Hematopoietic multipotent progenitor cell treated with erythropoietin and hydrocortisone succinate and interleukin-3 and kit ligand, for 4 days (in vitro differentiated cells): ENCODE measurements at regions not wholly inside any gene's neighbourhood (a gene's known extent, or its start where the extent isn't known, plus 50 kb on each side); places are given as distances from the start of the nearest gene placed in this dataset.

Experiments
- DNase-seq: peaks from one replicate; pipeline ENCODE4 v3.0.0-alpha.2; 2015

DNA sequence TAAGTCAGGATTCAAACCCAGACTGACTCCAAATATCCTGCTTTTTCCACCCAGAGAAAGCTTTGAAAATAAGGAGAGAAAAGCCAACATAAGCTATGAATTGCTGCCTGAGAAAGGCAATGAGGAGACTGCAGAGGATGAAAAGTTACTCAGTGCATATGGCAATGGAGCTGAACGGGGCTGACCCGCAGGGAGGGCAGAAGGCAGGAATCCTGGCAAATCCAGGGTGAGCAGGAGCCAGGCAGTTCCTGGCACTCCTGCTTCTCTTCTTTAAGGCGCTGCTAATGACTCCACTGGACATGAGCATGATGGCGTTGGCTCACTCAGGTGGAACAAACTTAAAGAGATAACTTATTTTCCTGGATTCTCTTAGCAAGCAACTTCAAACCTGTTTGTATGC is 95.2 kb upstream of the TMCC3 start:
- no peak for DNase-seq

DNA sequence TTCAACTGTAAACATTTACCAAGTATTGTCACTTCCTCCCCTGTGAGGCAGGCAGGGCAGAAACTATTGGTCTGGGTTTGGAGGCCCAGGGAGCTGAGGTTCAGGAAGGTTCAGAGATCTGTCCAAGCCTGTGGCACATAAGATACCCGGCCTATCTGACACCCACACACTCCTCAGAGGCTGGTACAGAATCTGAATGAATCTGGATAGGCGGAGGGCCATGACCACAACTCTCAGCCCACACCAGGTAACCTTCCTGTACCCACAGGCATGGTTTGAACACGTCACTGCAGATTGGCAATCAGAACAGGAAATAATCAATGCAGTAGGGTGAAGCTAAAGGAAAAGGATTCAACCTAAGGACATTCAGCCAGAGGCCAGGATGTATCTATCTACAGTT is 92.8 kb upstream of the TMCC3 start:
- DNase-seq, result peak; percentile 9

DNA sequence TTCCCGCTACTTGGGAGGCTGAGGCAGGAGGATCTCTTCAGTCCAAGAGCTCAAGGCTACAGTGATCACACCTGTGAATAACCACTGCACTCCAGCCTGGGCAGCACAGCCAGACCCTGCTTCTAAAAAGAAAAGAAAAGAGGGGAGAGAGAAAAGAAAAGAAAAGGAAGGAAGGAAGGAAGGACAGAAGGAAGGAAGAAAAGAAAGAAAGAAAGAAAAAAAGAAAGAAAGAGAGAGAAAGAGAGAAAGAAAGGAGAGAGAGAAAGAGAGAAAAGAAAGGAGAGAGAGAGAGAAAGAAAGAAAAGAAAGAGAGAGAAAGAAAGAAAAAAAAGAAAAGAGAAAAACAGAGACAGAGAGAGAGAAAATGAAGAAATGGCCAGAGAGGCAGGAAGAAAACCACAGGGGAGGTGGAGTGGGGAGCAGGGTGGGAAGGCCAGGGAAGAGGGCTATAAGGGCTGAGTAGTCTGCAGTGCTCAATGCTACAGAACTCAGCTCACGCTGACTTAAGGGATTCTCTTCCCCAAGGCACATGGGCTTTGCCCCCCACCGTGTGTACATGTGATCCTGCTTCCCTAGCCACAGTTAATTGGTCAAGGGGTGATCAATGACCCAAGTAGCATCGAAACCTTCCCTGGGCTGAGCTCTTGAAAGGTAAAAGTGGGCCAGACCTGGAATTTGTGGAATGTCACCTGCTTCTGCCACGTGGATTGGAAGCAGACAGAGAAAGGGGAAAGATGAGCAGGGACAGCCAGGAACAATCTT is 90.4 kb upstream of the TMCC3 start:
- no peak for DNase-seq

DNA sequence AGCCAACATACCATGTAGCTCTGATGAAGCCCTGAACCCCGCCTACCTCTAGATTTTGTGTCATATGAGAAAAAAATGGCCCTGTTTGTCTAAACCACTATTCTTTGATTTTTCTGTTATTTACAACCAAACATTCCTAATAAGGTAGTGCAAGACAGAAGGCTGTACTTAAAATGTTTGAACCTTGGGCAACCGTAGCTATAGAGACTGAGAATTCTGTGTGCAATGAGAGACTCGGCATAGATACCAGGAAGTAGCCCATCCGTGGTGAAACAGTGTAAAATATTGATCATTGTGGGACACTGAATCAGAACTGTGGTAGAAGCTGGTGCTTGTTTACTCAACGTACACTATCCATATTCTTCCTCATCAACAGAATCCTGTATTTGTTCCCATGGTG is 86.5 kb upstream of the TMCC3 start:
- DNase-seq, result no peak

DNA sequence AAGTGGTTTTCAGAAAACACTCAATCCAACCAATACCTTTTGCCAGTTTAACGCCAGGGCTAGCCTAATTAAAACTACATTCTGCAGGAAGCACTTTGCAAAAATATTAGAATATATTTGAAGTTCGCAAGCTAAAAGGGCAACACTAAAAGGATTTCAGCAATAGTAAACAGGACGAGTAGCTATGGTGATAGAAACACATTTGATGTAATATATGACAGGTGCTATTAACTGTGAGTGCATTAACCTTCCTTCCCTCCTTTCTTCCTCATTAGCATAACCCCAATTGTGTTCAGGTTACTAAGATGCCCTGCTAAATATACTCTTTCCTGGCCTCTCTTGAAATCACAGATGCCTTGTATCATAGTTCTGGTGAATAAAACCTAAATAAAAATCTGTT is 85.6 kb upstream of the TMCC3 start:
- DNase-seq, result no peak

DNA sequence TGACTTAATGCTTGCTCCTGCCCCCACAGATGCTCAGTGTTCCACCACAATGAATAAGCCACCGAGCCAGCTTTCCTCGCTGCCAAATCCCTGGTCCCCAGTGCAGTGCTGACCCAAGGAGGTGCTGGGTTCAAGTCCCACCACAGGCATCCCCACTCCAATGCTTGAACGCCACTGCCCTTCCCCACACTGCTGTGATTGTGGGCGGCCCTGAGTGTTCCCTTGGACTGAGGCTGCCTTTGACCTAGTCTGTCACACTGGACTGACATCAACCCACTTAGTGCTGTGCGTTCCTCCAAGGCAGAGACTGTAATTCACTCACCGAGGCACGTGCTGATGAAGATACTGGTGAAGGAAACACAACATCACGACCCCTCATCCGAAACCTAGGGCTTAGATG is 83.4 kb upstream of the TMCC3 start:
- no peak for DNase-seq

DNA sequence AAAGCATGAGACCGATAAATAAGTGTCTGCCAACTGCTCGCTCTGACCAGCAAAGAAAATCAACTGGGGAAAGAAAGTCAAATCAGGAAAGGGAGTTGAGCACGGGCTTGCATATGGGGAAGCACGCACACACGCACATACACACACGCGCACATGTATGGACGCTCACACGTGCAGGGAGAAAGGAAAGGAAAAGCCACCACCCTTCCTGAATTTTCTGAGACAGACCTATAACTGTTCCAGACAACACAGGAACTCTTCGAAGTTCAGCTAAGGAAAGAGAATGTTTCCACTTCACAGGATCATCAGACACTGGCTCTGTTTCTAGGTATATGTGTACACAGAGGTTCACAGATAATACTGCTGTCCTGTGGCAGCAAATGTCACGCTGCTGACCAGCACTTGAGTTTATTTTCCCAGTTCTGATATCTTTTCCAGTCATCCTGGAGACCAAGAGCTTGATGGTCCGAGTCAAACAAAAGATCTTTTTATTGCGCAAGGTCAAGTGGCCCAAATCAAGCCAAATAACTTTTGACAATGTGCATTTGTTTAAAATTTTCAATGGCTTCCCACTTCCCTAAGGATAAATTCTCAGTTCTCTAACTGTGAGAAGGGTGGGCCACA is 82.1 kb upstream of the TMCC3 start:
- no peak for DNase-seq

DNA sequence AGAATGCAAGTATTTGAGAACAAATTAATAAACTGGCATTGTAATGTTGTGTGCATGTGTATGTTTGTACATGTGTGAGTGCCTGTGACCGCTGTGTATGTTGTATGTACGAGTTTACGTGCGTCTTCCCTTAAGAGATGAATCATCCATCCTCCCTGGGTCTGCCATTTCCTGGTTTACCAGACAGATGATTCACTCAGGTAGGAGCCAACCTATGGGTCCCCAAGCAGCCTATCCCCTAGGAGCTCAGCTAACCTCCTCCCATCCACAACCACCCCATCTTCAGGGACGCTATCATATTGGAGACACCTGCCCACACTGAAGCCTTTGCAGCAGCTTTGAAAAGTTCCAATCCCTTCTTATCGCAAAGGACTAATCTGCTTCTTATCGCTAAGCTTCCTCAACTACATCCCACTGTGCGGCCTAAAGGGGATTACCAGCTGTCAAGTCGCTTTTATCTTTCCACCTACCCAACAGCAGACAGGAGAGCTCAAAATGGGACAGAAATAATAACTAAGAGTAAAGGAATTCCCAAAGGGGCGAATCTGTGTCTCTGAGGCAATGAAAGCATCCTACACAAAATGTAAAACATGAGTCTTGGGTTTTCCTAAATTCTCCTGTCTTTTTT is 81.5 kb upstream of the TMCC3 start:
- DNase-seq, result no peak

DNA sequence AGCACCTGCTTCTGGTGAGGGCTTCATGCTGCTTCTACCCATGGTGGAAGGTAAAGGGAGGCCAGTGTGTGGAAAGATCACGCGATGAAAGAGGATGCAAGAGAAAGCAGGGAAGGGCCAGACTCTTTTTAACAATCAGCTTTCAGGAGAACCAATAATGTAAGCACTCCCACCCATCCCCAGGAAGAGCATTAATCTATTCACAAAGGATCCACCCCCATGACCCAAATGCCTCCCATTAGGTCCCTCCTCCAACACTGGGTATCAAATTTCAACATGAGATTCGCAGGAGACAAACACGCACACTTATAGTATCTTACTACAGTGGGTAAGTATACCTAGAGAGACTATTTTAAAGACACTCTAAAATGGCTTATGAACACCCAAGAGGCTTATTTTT is 80.5 kb upstream of the TMCC3 start:
- DNase-seq, result no peak

DNA sequence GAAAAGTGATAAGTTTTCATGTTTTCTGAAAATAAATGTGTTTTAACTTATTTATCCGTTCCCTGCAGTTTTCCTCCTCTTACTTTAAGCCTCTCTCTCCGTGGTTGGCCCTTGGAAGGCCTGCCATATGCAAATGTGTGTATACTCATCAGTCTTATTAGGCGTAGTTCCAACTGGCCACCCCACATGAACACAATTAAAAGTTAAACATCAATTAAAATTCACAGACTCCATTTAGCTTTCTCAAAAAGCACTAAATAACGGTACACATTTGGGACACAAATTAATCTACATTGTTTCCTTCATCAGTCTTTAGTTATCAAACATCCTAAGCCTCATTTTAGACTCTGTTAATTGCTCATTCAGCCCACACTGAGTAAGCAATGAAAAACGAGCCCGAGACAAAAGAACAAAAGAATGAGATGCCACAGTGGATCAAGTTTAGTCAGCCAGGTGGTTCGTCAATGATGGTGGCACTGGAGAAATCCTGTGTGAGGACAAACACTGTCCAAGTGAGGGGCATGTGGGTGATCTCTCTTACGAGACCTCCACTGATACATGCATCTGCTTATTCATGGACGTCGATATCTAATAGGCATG is 76.0 kb upstream of the TMCC3 start:
- DNase-seq, result no peak

DNA sequence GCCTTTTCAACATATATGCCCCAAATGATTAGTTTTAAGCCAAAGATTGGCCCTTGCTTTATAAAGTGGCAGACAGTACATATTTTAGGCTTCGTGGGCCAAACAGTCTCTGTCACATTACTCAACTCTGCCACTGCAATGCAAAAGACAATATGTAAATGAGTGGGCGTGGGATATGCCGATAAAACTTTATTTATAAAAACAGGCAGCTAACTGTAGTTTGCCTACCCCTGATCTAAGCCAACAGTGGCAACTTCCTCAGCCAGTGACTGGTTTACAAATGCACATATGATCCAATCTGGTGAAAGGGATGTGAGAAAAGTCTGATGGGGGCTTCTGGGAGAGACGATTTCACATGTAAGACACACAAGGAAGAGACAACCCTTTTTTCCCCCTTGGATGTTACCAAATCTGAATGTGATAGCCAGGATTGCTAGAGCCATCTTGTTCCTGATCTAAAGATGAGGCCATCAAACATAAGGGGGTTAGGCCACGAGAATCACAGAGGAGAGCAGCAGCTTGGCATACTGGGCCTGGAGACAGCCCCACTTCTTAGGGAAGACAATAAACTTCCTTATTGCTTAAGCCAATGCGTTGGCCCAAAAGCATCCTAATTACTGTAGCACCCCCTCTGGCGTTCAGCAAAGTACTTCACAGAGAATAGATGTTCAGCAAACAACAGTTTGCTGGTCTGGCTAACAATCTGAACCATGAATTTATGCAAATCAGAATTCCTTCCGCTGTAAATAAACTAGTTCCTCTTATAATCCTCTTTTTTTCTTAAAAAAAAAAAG is 75.2 kb upstream of the TMCC3 start:
- DNase-seq, result peak; percentile 75

DNA sequence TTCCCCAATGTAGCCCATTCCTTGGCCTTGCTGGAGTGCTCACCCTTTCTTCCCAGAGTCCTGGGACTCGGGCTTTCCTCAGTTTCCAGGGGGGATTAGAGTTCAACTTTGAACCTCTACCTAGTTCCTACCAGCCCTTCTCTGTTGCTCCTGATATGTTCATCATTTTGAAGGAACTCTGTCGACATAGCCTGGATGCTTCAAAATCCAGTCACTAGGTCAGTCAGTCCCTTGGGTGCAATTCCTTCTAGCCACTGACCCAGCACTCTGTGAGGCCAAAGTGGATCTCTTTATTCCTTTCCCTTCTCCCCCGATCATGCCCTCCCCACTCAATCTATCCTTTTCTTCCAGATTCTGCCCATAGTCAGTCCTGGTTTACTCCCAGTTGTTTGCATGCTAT is 72.3 kb upstream of the TMCC3 start:
- DNase-seq, result no peak

DNA sequence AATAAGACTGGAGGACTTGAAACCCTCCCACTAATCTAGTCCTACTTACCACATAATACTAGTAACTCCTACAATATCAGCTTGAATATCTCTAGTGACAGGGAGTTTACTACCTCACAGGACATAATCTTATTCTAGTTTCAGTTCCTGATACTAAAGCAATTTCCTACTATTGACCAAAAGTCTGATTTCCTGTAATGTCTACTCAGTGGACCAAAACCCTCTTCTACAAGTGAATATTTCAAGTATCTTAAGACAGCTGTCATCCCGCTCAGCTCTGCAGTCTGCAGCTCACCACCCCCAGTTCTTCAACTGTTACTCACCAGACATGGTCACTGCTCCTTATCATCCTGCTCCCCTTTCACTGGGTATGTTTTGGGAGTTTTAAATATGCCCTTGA is 70.8 kb upstream of the TMCC3 start:
- no peak for DNase-seq

DNA sequence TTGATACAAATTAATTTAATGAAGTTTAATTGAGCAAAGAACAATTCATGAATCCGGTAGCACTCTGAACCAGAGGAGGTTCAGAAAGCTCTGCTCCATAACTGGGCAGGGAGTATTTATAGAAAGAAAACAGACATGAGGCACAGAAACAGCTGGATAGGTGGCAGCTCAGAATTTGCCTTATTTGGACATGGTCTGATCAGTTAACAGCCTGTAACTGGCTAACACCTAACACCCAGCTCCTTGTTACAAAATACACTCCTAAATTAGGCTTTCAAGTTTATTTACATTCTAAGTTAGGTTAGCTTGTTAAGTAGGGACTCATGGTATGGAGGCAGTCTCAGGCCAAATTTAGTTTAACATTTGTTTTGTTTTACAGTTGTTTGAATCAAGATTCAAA is 67.8 kb upstream of the TMCC3 start:
- peak; percentile 37 for DNase-seq

DNA sequence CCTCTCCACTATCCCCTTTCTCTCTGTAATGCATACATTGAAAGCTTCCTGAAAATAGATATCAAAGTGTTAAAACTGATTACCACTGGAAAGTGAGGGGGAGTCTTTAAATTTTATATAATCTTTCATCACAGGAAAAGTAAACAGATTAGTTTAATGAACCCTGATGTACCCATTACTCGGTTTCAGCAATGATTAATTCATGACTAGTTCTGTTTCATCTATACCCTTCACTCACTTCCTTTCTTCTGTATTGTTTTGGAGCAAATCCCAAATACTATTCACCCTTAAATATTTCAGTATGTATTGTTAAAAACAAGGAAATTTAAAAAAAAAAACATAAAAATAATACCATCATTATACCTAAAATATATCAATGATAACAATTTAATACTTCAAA is 67.3 kb upstream of the TMCC3 start:
- no peak for DNase-seq

DNA sequence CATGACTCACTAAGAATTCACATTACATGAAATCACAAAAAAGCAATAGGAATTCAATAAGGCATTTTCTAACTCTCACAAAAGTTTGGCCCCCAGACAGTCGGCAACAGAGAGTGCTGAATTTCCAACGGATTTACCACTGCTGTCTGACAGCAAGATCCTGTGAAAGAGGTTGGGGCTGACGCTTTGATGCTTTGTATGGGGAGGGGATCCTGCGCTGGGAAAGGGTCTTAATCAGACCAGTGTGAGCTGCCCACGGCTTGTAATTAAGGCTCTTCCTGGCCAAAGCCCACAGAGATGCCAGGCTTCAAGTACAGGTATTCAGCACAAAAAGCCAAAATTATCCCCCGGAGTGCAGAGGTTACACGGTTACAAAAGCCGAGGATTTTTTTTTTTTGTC is 66.8 kb upstream of the TMCC3 start:
- no peak for DNase-seq

DNA sequence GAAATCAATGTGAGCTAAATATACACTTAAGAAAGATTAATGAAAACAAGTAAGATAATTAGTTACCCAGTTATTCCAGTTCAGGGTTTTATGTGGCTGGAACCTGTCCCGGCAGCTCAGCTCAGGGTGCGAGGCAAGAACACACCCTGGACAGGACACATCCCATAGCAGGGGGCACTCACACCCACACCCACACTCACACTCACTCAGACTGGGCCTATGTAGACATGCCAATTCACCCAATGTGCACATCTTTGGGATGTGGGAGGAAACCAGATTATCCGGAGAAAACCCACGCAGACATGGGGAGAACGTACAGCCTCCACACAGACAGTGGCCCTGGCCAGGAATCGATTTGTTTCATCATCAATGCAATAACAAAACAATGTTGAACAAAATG is 66.0 kb upstream of the TMCC3 start:
- DNase-seq, result no peak

DNA sequence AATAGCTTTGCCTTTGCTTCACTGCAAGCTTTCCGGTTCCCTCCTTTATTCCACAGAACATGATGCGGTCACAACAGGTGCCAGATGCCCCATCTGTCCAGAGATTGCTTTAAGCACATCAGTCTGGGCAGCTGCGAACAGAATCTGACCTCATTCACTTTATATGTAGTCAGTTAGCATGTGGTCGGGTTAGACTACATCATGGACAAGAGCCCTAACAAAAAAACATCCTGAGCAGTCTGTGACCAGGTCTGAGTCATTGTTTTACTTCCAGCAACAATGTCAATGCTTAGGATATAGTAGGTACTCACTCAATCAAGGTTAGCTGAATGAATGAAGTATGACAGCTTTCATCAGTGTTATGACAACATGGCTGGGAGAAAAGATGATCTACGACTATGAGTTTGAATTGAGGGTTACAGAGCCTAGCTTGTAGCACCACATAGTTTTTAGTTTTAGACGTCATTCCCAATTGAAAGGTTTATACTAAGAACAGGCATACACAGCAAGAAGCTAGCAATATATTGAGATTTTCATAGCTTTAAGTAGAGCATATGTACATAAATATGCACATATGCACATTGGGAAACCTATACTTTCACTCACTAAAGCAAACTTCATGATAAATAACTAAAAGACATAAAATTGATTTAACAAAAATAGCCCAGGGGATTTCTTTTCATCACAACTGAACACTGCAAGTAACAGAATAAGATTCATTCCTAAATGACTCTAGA is 64.2 kb upstream of the TMCC3 start:
- DNase-seq, result no peak

DNA sequence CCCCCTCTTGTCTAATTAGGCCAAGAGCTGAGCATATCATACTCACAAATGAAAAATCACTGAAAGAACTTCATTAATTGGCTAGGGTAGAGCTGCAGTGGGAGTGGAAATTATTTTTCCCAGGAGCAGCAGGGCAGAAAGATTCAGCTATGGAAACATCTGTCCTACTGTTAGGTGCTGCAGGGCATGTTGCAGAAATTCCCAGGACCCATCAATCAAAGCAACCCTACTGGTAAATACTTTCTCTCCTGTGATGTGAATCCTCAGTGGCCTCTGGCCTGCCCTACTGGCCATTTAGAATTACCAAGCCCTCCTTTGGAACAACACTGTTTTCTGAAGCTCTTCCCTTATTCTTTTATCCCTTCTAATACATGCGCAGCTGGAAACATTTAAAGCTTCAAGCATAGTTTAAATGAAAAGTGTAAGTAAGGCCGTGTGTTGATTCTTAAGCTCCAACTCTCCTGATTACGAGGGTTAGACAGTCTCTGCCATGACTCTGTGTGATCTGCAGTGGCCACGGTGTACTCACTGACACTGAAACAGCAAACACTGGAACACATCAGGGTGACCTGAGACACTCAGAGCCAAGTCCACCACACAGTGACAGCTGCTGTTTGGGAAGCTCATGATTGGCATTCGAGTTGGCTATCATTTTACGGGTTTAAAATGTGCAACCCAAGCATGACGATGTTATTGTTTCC is 62.6 kb upstream of the TMCC3 start:
- DNase-seq, result no peak

DNA sequence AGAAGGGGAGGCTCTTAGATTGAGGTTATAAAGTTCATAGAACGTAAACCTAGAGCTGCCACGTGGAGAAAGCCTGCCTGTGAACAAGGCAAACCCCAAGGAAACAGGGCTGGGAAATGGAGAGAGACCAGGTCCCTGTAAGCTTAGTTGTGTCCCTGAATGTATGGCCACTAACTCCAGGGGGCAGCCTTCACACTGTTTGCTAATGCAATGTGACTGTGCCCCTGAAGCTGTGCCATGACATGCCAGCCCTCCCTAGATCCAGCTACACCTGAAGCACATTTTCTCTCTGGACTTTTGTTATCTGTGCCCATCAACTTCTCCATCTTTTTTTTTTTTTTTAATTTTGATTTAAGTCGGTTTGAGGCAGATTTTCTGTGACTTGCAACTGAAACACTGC is 60.6 kb upstream of the TMCC3 start:
- peak; percentile 73 for DNase-seq

DNA sequence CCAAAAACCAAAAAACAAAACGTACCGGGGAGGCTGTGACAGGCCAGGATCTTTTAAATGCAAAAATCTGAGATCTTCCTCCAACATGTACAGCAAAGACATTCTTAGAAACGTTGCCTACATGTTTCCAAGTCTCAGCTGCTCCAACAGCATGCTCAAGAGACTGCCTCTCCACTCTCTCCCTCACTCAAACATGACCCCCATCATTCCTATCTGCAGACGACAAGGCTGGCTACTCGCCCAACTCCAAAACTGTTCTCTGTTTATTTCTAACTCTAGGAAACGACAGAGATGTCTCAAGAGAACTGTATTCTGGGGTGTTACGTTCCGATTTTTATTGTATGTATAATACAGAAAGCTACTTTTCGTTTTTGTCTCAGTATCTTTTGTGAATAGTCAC is 57.5 kb upstream of the TMCC3 start:
- no peak for DNase-seq

DNA sequence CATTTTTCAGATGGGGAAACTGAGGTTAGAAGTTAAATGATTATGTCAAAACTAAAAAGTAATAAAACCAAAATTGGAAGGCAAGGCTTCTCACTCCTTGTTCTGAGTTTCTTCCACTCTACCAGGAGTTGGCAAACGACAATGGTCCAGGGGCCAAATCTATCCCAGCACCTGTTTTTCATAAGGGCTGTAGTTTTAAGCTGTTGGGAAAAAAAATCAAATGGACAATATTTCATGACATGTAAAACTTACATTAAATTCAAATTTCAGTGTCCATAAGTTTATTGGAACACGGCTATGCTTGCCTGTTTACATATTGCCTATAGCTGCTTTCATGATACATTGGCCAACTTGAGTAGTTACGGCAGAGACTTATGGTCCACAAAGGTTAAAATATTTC is 56.7 kb upstream of the TMCC3 start:
- no peak for DNase-seq
